ENCODE measurements at regions not wholly inside any gene's neighbourhood (a gene's known extent, or its start where the extent isn't known, plus 50 kb on each side); places are given as distances from the start of the nearest gene placed in this dataset.
"Not testable (repeated sequence)": the region's sequence is repeated elsewhere in the genome, so short reads cannot be mapped to it uniquely, and the experiment has no call there.

GRCh38 chr12:60568914-60569313, 973.1 kb downstream of the SLC16A7 start:
- DNase-seq, result no peak

GRCh38 chr12:60577607-60578006, 981.8 kb downstream of the SLC16A7 start:
- no peak for DNase-seq

- not testable (repeated sequence) for DNase-seq
Observed at GRCh38 chr12:60587664-60588063, 991.8 kb downstream of the SLC16A7 start.

GRCh38 chr12:60594035-60594711, 998.3 kb downstream of the SLC16A7 start:
- no peak for DNase-seq

- DNase-seq, result no peak
Observed at GRCh38 chr12:60602601-60603000, 1006.8 kb downstream of the SLC16A7 start.

- DNase-seq, result not testable (repeated sequence)
Observed at GRCh38 chr12:60603475-60603874, 1007.6 kb downstream of the SLC16A7 start.

GRCh38 chr12:60616400-60616799, 1020.6 kb downstream of the SLC16A7 start:
- DNase-seq, result no peak

GRCh38 chr12:60630796-60631195, 1035.0 kb downstream of the SLC16A7 start:
- no peak for DNase-seq

- no peak for DNase-seq
Observed at GRCh38 chr12:60644076-60644475, 1048.2 kb downstream of the SLC16A7 start.

- no peak for DNase-seq
Observed at GRCh38 chr12:60666895-60667294, 1071.1 kb downstream of the SLC16A7 start.

- no peak for DNase-seq
Observed at GRCh38 chr12:60672949-60673348, 1077.1 kb downstream of the SLC16A7 start.

GRCh38 chr12:60684988-60685655, 1089.3 kb downstream of the SLC16A7 start:
- DNase-seq, result no peak

- no peak for DNase-seq
Observed at GRCh38 chr12:60689137-60689536, 1093.3 kb downstream of the SLC16A7 start.

- DNase-seq, result no peak
Observed at GRCh38 chr12:60693019-60693626, 1097.3 kb downstream of the SLC16A7 start.

GRCh38 chr12:60704171-60704914, 1108.5 kb downstream of the SLC16A7 start:
- no peak for DNase-seq

- DNase-seq, result no peak
Observed at GRCh38 chr12:60710246-60710645, 1114.4 kb downstream of the SLC16A7 start.

- no peak for DNase-seq
Observed at GRCh38 chr12:60714141-60714900, 1118.5 kb downstream of the SLC16A7 start.

- no peak for DNase-seq
Observed at GRCh38 chr12:60724475-60724874, 1128.6 kb downstream of the SLC16A7 start.

GRCh38 chr12:60724984-60725383, 1129.2 kb downstream of the SLC16A7 start:
- no peak for DNase-seq

- DNase-seq, result no peak
Observed at GRCh38 chr12:60752589-60752988, 1156.8 kb downstream of the SLC16A7 start.

GRCh38 chr12:60758224-60758623, 1162.4 kb downstream of the SLC16A7 start:
- DNase-seq, result no peak

GRCh38 chr12:60760965-60761364, 1165.1 kb downstream of the SLC16A7 start:
- no peak for DNase-seq

- DNase-seq, result not testable (repeated sequence)
Observed at GRCh38 chr12:60801166-60801565, 1205.3 kb downstream of the SLC16A7 start.
